Choroid plexus epithelial cell (primary cell): ENCODE measurements at regions not wholly inside any gene's neighbourhood (a gene's known extent, or its start where the extent isn't known, plus 50 kb on each side); places are given as distances from the start of the nearest gene placed in this dataset.

Source experiments
- DNase-seq: peaks from one replicate; pipeline ENCODE4 v3.0.0-alpha.2; 2010; ENCODE audit warnings: low read depth
- H3K4me3 ChIP-seq: 2 replicates; pipeline ENCODE4 v1.5.1; 2011; ENCODE audit warnings: low read depth, mild to moderate bottlenecking, control low read depth, low read length, moderate library complexity
- CTCF ChIP-seq: conservative IDR thresholded peaks from 2 replicates; pipeline ENCODE4 v1.5.1; 2011; ENCODE audit warnings: low read depth, mild to moderate bottlenecking, control low read depth, inconsistent platforms, low read length, moderate library complexity

- TF ChIP-seq CTCF: no peak
- peak; percentile 45 for DNase-seq
- no peak overlapping the region for H3K4me3 ChIP-seq
These were observed 277.9 kb upstream of the TCF21 start for GRCh38 chr6:133610971-133611370.

- no peak overlapping the region for H3K4me3 ChIP-seq
- no peak for TF ChIP-seq CTCF
- no peak for DNase-seq
These were observed 276.5 kb upstream of the TCF21 start for GRCh38 chr6:133612459-133612858.

- no peak overlapping the region for H3K4me3 ChIP-seq
- no peak for DNase-seq
- no peak for TF ChIP-seq CTCF
These were observed 275.7 kb upstream of the TCF21 start for GRCh38 chr6:133613211-133613610.

- TF ChIP-seq CTCF: no peak
- peak; percentile 61 for DNase-seq
- no peak overlapping the region for H3K4me3 ChIP-seq
These were observed 267.2 kb upstream of the TCF21 start for GRCh38 chr6:133621751-133622150.

- peak; percentile 88 for DNase-seq
- no peak for TF ChIP-seq CTCF
- no peak overlapping the region for H3K4me3 ChIP-seq
These were observed 265.8 kb upstream of the TCF21 start for GRCh38 chr6:133623065-133623464.

- no peak for TF ChIP-seq CTCF
- DNase-seq: peak; percentile 11
- H3K4me3 ChIP-seq: no peak overlapping the region
These were observed 265.3 kb upstream of the TCF21 start for GRCh38 chr6:133623621-133624020.

- DNase-seq: no peak
- H3K4me3 ChIP-seq: no peak overlapping the region
- TF ChIP-seq CTCF: no peak
These were observed 262.7 kb upstream of the TCF21 start for GRCh38 chr6:133626096-133626666.
